Endothelial cell of umbilical vein (primary cell): ENCODE measurements at regions not wholly inside any gene's neighbourhood (a gene's known extent, or its start where the extent isn't known, plus 50 kb on each side); places are given as distances from the start of the nearest gene placed in this dataset.

Experiments used
- BruUV-seq: library from RNA; stranded (reverse); fragments of 400-500 nt; replicated peaks from 2 replicates; lab custom pipeline; 2021; lab: Mats Ljungman, UMichigan
- CTCF ChIA-PET: fragments of 300-600, 350-600 bp; sonication (Branson Sonifier 250); formaldehyde crosslinking; loops from one replicate; lab custom pipeline; 2021; ENCODE audit warnings: antibody characterized with exemption, inconsistent platforms; lab: Charles Lee
- POLR2A ChIA-PET: fragments of 300-600, 350-600 bp; sonication (Branson Sonifier 250); formaldehyde crosslinking; loops from one replicate; lab custom pipeline; 2021; ENCODE audit warnings: antibody characterized with exemption, inconsistent platforms; lab: Charles Lee
- DNase-seq: peaks from one replicate; pipeline ENCODE4 v3.0.0-alpha.2; 2011; ENCODE audit warnings: low read depth, low spot score
- FAIRE-seq: peaks from 2 replicates; lab custom pipeline; 2011; peaks lifted over from hg19 to GRCh38; lab: Jason Lieb, UNC
- H2AFZ ChIP-seq: 2 replicates; pipeline ENCODE4 v1.6.0; 2012; ENCODE audit warnings: low read depth, low read length, control low read depth, inconsistent platforms
- H3K27ac ChIP-seq: 2 replicates; pipeline ENCODE4 v1.5.1; 2011; ENCODE audit warnings: low read depth, mild to moderate bottlenecking, control low read depth, low read length, moderate library complexity; ENCODE audit not compliant: insufficient read depth
- H3K27me3 ChIP-seq, 2 experiments: 2 replicates each; pipeline versions ENCODE4 v1.6.0 to v1.6.1; 2011; ENCODE audit warnings: low read length in 2 of 2, mixed read lengths in 1 of 2; ENCODE audit not compliant: control insufficient read depth in 2 of 2, insufficient read depth in 2 of 2
- H3K36me3 ChIP-seq, 2 experiments: 2 replicates in 1 of 2; 3 replicates in 1 of 2; pipeline ENCODE4 v1.5.1; 2011; ENCODE audit warnings: low read length in 2 of 2, mild to moderate bottlenecking in 1 of 2, moderate library complexity in 1 of 2; ENCODE audit not compliant: control insufficient read depth in 2 of 2, insufficient read depth in 2 of 2; ENCODE audit errors: extremely low read depth in 1 of 2
- H3K4me1 ChIP-seq: 3 replicates; pipeline ENCODE4 v1.5.1; 2011; ENCODE audit warnings: mild to moderate bottlenecking, low read length; ENCODE audit not compliant: control insufficient read depth, insufficient read depth; ENCODE audit errors: extremely low read depth
- H3K4me2 ChIP-seq: 2 replicates; pipeline ENCODE4 v1.6.1; 2011; ENCODE audit warnings: low read length, control low read depth, mixed read lengths; ENCODE audit not compliant: insufficient read depth
- H3K4me3 ChIP-seq, 3 experiments: fragments of 200-600 bp in 1 of 3; sonication (generic), shearing (Covaris generic) in 1 of 3; replicated peaks in 1 of 3; 2 replicates each; pipeline ENCODE4 v1.5.1; 2011 to 2016; ENCODE audit warnings: control low read depth in 3 of 3, low read length in 3 of 3, mild to moderate bottlenecking in 2 of 3, inconsistent platforms in 1 of 3, low read depth in 1 of 3, moderate library complexity in 1 of 3; ENCODE audit not compliant: insufficient read depth in 1 of 3
- H3K79me2 ChIP-seq: 2 replicates; pipeline ENCODE4 v1.6.0; 2012; ENCODE audit warnings: low read length, inconsistent platforms; ENCODE audit not compliant: control insufficient read depth, insufficient read depth
- H3K9ac ChIP-seq: replicated peaks from 2 replicates; pipeline ENCODE3; 2011; ENCODE audit warnings: low read length, control low read depth; ENCODE audit not compliant: insufficient read depth; ENCODE audit errors: extremely low read depth
- H3K9me1 ChIP-seq: replicated peaks from 3 replicates; pipeline ENCODE4 v1.6.0; 2011; ENCODE audit warnings: mild to moderate bottlenecking, low read length; ENCODE audit not compliant: control insufficient read depth, insufficient read depth; ENCODE audit errors: extremely low read depth
- H3K9me3 ChIP-seq: replicated peaks from 2 replicates; pipeline ENCODE4 v1.5.1; 2012; ENCODE audit warnings: low read length, inconsistent platforms; ENCODE audit not compliant: control insufficient read depth, insufficient read depth
- H4K20me1 ChIP-seq: replicated peaks from 2 replicates; pipeline ENCODE3; 2011; ENCODE audit warnings: mild to moderate bottlenecking, low read length; ENCODE audit not compliant: control insufficient read depth, insufficient read depth; ENCODE audit errors: extremely low read depth
- EZH2 ChIP-seq: IDR thresholded peaks from 2 replicates; pipeline ENCODE4 v1.6.1; 2012; ENCODE audit warnings: borderline replicate concordance, low read depth, mild to moderate bottlenecking, moderate library complexity, low read length, inconsistent platforms; ENCODE audit not compliant: severe bottlenecking
- FOS ChIP-seq: IDR thresholded peaks from 2 replicates; pipeline ENCODE4 v1.6.1; 2011; ENCODE audit warnings: mild to moderate bottlenecking, low read length, moderate library complexity, borderline replicate concordance; ENCODE audit not compliant: insufficient read depth
- GATA2 ChIP-seq: IDR thresholded peaks from 2 replicates; pipeline ENCODE4 v1.7.0; 2011; ENCODE audit warnings: low read depth, mild to moderate bottlenecking, moderate library complexity, mixed read lengths, low read length; ENCODE audit not compliant: insufficient read length, insufficient read depth
- JUN ChIP-seq: IDR thresholded peaks from 2 replicates; pipeline ENCODE4 v1.6.1; 2011; ENCODE audit warnings: borderline replicate concordance, low read depth; ENCODE audit not compliant: insufficient read length, insufficient read depth
- MYC ChIP-seq: IDR thresholded peaks from one replicate; pipeline ENCODE4 v1.6.1; 2011; ENCODE audit warnings: mild to moderate bottlenecking, low read depth, low read length
- POLR2A ChIP-seq: IDR thresholded peaks from 2 replicates; pipeline ENCODE4 v1.6.1; 2012; ENCODE audit warnings: low read depth, mild to moderate bottlenecking, control low read depth, low read length
- POLR2AphosphoS5 ChIP-seq: IDR thresholded peaks from 2 replicates; pipeline ENCODE4 v1.6.1; 2012; ENCODE audit warnings: low read depth, mild to moderate bottlenecking, control low read depth, low read length, moderate library complexity; ENCODE audit not compliant: insufficient read depth
- dilution Hi-C: fragments of 300-500 bp; cut with MboI; formaldehyde crosslinking; loops from one replicate; pipeline ENCODE4 v1.15.0; 2019; ENCODE audit warnings: low sequenced_read_pairs; ENCODE audit not compliant: extremely low pct_ligation_motif_present
- intact Hi-C: fragments of 100-400 bp; cut with micrococcal nuclease; formaldehyde crosslinking; loops from one replicate; pipeline ENCODE4 v1.10.0; 2022
- TF ChIP-seq, protein P1 (sequence below): IDR thresholded peaks from 2 replicates; pipeline ENCODE4 v1.6.1; 2011; ENCODE audit not compliant: insufficient read depth, insufficient read length
- TF ChIP-seq, protein P2 (sequence below), 2 donors: IDR thresholded peaks; 1 replicate in 1 of 2; 2 replicates in 1 of 2; pipeline ENCODE4 v1.5.1; 2011; ENCODE audit warnings: low read length in 2 of 2, mild to moderate bottlenecking in 2 of 2, moderate library complexity in 2 of 2, control low read depth in 1 of 2, inconsistent platforms in 1 of 2, low read depth in 1 of 2; ENCODE audit not compliant: insufficient read depth in 1 of 2; ENCODE audit errors: extremely low read depth in 1 of 2

DNA sequence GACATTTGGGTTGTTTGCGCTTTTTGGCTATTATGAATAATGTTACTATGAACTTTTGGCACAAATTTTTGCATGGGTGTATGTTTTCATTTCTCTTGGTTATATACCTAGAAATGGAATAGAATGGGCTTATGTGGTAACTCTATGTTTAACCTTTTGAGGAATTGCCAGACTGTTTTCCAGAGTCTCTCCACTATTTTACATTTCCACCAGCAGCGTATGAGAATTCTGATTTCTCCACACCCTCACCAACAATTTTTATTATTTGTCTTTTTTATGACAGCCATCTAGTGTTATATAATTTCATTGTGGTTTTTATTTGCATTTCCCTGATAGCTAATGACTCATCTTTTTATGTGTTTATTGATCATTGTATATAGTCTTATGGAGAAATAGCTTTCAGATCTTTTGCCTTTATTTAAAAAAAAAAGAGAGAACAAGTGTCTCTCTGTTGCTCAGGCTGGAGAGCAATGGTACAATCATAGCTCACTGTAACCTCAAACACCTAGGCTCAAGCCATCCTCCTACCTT, 247.2 kb downstream of the OPA1 start:
- Histone ChIP-seq H3K27me3 (peaks cover 19 to 23% of the 10 kb centered on the region in 2 experiments), H3K36me3 (no peaks in the 10 kb centered on the region), H2AFZ (no peak overlapping the region), H3K79me2 (no peaks in the 10 kb centered on the region), H3K9me1 (no peaks in the 10 kb centered on the region), H3K4me2 (no peak overlapping the region), H3K4me1 (no peaks in the 10 kb centered on the region), H3K9ac (no peak overlapping the region), H4K20me1 (no peaks in the 10 kb centered on the region), H3K27ac (no peak overlapping the region), H3K4me3 (no peak overlapping the region), H3K9me3 (no peaks in the 10 kb centered on the region)
- FAIRE-seq = no peak
- intact Hi-C loops = no loop called here
- TF ChIP-seq JUN = no peak
- TF ChIP-seq, protein P1, sequence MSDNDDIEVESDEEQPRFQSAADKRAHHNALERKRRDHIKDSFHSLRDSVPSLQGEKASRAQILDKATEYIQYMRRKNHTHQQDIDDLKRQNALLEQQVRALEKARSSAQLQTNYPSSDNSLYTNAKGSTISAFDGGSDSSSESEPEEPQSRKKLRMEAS = no peak
- TF ChIP-seq GATA2 = no peak
- DNase-seq = no peak
- BruUV-seq = no TSS peak
- ChIA-PET POLR2A (no interaction called here), CTCF (interaction anchor here (1.8 kb wide), 1 partner anchor 13 kb away, joined by 4 read pairs; no protein-coding TSS in a partner anchor)
- dilution Hi-C loops = no loop called here

GRCh38 chr3:193841581-193841980, 248.6 kb downstream of the OPA1 start:
- CTCF ChIA-PET = interaction anchor here (0.6 to 1.8 kb wide), 2 partner anchors 8 to 14 kb away, joined by 3 to 4 read pairs; no protein-coding TSS in a partner anchor
- no peaks in the 10 kb centered on the region for H3K36me3 ChIP-seq
- dilution Hi-C loops = no loop called here
- no peaks in the 10 kb centered on the region for H3K9me3 ChIP-seq
- H3K9me1 ChIP-seq = no peaks in the 10 kb centered on the region
- H3K79me2 ChIP-seq = no peaks in the 10 kb centered on the region
- H2AFZ ChIP-seq = no peak overlapping the region
- H3K27me3 ChIP-seq = peaks cover 19 to 25% of the 10 kb centered on the region in 2 experiments
- no peak overlapping the region for H3K4me3 ChIP-seq
- TF ChIP-seq POLR2AphosphoS5 = no peak
- no peak for TF ChIP-seq POLR2A
- no peak for TF ChIP-seq JUN
- TF ChIP-seq, protein P1 = no peak
- no peak for TF ChIP-seq GATA2
- no peak for TF ChIP-seq MYC
- TF ChIP-seq, protein P2, sequence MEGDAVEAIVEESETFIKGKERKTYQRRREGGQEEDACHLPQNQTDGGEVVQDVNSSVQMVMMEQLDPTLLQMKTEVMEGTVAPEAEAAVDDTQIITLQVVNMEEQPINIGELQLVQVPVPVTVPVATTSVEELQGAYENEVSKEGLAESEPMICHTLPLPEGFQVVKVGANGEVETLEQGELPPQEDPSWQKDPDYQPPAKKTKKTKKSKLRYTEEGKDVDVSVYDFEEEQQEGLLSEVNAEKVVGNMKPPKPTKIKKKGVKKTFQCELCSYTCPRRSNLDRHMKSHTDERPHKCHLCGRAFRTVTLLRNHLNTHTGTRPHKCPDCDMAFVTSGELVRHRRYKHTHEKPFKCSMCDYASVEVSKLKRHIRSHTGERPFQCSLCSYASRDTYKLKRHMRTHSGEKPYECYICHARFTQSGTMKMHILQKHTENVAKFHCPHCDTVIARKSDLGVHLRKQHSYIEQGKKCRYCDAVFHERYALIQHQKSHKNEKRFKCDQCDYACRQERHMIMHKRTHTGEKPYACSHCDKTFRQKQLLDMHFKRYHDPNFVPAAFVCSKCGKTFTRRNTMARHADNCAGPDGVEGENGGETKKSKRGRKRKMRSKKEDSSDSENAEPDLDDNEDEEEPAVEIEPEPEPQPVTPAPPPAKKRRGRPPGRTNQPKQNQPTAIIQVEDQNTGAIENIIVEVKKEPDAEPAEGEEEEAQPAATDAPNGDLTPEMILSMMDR (IDR thresholded peaks at IDR 0.05; ENCODE audit: extremely low read depth in 1 of 2, insufficient read depth in 1 of 2, low read depth in 1 of 2, low read length in 2 of 2) = no peak
- TF ChIP-seq EZH2 = no peak
- no peak for TF ChIP-seq FOS
- H3K4me2 ChIP-seq = no peak overlapping the region
- intact Hi-C loops = no loop called here
- POLR2A ChIA-PET = no interaction called here
- no TSS peak for BruUV-seq
- no peak overlapping the region for H3K27ac ChIP-seq
- H3K9ac ChIP-seq = no peak overlapping the region
- H3K4me1 ChIP-seq = no peaks in the 10 kb centered on the region
- FAIRE-seq (no peak), DNase-seq (no peak)
- no peaks in the 10 kb centered on the region for H4K20me1 ChIP-seq
